Coronary artery (tissue), 2 donors: ENCODE measurements at regions not wholly inside any gene's neighbourhood (a gene's known extent, or its start where the extent isn't known, plus 50 kb on each side); places are given as distances from the start of the nearest gene placed in this dataset.

Experiments
- DNase-seq: peaks from one replicate; pipeline ENCODE4 v3.0.0-alpha.2; 2017; ENCODE audit warnings: low spot score
- H3K27ac ChIP-seq, 2 donors: fragments of 200-600 bp; sonication (generic); one replicate each; pipeline ENCODE4 v1.5.1; 2016 to 2019
- H3K4me3 ChIP-seq: fragments of 200-600 bp; sonication (generic); 2 replicates; pipeline ENCODE4 v1.5.1; 2016; ENCODE audit warnings: mild to moderate bottlenecking, moderate library complexity
- CTCF ChIP-seq: fragments of 200-600 bp; sonication (generic); IDR thresholded peaks from one replicate; pipeline ENCODE4 v1.5.1; 2019; ENCODE audit warnings: antibody characterized with exemption

- Histone ChIP-seq H3K27ac (no peak overlapping the region), H3K4me3 (no peak overlapping the region)
- no peak for DNase-seq
- TF ChIP-seq CTCF = no peak
Observed at GRCh38 chr13:106753251-106753650, 185.3 kb upstream of the ARGLU1 start.

GRCh38 chr13:106752584-106753170 lies 184.7 kb upstream of the ARGLU1 start:
- TF ChIP-seq CTCF = no peak
- DNase-seq = no peak
- H3K4me3 ChIP-seq = no peak overlapping the region
- H3K27ac ChIP-seq = no peak overlapping the region

- DNase-seq = no peak
- TF ChIP-seq CTCF = no peak
- H3K4me3 ChIP-seq = no peak overlapping the region
- no peak overlapping the region for H3K27ac ChIP-seq
Observed at GRCh38 chr13:106748785-106749184, 180.8 kb upstream of the ARGLU1 start.

GRCh38 chr13:106744516-106744915 lies 176.6 kb upstream of the ARGLU1 start:
- no peak for DNase-seq
- no peak for TF ChIP-seq CTCF
- Histone ChIP-seq H3K27ac (no peak overlapping the region), H3K4me3 (no peak overlapping the region)

GRCh38 chr13:106738186-106738678 lies 170.3 kb upstream of the ARGLU1 start:
- H3K27ac ChIP-seq = no peak overlapping the region
- no peak overlapping the region for H3K4me3 ChIP-seq
- DNase-seq = no peak
- TF ChIP-seq CTCF = no peak

GRCh38 chr13:106736941-106737340 lies 169.0 kb upstream of the ARGLU1 start:
- TF ChIP-seq CTCF = no peak
- no peak overlapping the region for H3K27ac ChIP-seq
- no peak overlapping the region for H3K4me3 ChIP-seq
- DNase-seq = no peak

GRCh38 chr13:106734198-106734597 lies 166.3 kb upstream of the ARGLU1 start:
- no peak for DNase-seq
- TF ChIP-seq CTCF = no peak
- Histone ChIP-seq H3K4me3 (no peak overlapping the region), H3K27ac (no peak overlapping the region)
